ENCODE measurements at regions not wholly inside any gene's neighbourhood (a gene's known extent, or its start where the extent isn't known, plus 50 kb on each side); places are given as distances from the start of the nearest gene placed in this dataset.
"Not testable (repeated sequence)": the region's sequence is repeated elsewhere in the genome, so short reads cannot be mapped to it uniquely, and the experiment has no call there.

GRCh38 chr13:81563091-81563490, 1222.2 kb upstream of the SPRY2 start:
- no peak overlapping the region for H3K4me3 ChIP-seq (replicated peaks; ENCODE audit: low read depth, low read length)
- no peak for TF ChIP-seq CTCF (IDR thresholded peaks at IDR 0.05; ENCODE audit: low read depth, low read length, missing control alignments)
- DNase-seq (ENCODE audit: extremely low read depth, low read depth) = no peak

GRCh38 chr13:81562598-81562997, 1221.7 kb upstream of the SPRY2 start:
- no peak overlapping the region for H3K4me3 ChIP-seq (replicated peaks; ENCODE audit: low read depth, low read length)
- TF ChIP-seq CTCF (IDR thresholded peaks at IDR 0.05; ENCODE audit: low read depth, low read length, missing control alignments) = no peak

GRCh38 chr13:81551036-81551435, 1210.1 kb upstream of the SPRY2 start:
- no peak for TF ChIP-seq CTCF (IDR thresholded peaks at IDR 0.05; ENCODE audit: low read depth, low read length, missing control alignments)
- no peak overlapping the region for H3K4me3 ChIP-seq (replicated peaks; ENCODE audit: low read depth, low read length)
- DNase-seq (ENCODE audit: extremely low read depth, low read depth) = no peak

More at GRCh38 chr13:81562598-81562997, 1221.7 kb upstream of the SPRY2 start:
- no peak for DNase-seq (ENCODE audit: extremely low read depth, low read depth)

- not testable (repeated sequence) for H3K4me3 ChIP-seq (replicated peaks; ENCODE audit: low read depth, low read length); DNase-seq (ENCODE audit: extremely low read depth, low read depth)
These were observed 1205.4 kb upstream of the SPRY2 start for GRCh38 chr13:81546294-81546693.

- DNase-seq (ENCODE audit: extremely low read depth, low read depth) = no peak
- TF ChIP-seq CTCF (IDR thresholded peaks at IDR 0.05; ENCODE audit: low read depth, low read length, missing control alignments) = no peak
- H3K4me3 ChIP-seq (replicated peaks; ENCODE audit: low read depth, low read length) = no peak overlapping the region
These were observed 1199.9 kb upstream of the SPRY2 start for GRCh38 chr13:81540777-81541176.

GRCh38 chr13:81539643-81540150, 1198.8 kb upstream of the SPRY2 start:
- H3K4me3 ChIP-seq (replicated peaks; ENCODE audit: low read depth, low read length) = no peak overlapping the region
- no peak for TF ChIP-seq CTCF (IDR thresholded peaks at IDR 0.05; ENCODE audit: low read depth, low read length, missing control alignments)
- DNase-seq (ENCODE audit: extremely low read depth, low read depth) = no peak

GRCh38 chr13:81498969-81499368, 1158.0 kb upstream of the SPRY2 start:
- DNase-seq (ENCODE audit: extremely low read depth, low read depth) = no peak
- TF ChIP-seq CTCF (IDR thresholded peaks at IDR 0.05; ENCODE audit: low read depth, low read length, missing control alignments) = no peak
- H3K4me3 ChIP-seq (replicated peaks; ENCODE audit: low read depth, low read length) = no peak overlapping the region
